Effector memory CD4-positive, alpha-beta T cell (primary cell): ENCODE measurements at regions not wholly inside any gene's neighbourhood (a gene's known extent, or its start where the extent isn't known, plus 50 kb on each side); places are given as distances from the start of the nearest gene placed in this dataset.

ENCODE experiments used
- DNase-seq, 3 donors: peaks; one replicate each; pipeline ENCODE4 v3.0.0-alpha.2; 2020
- H3K27ac ChIP-seq: 2 replicates; pipeline ENCODE4 v1.7.0; 2013; ENCODE audit warnings: mild to moderate bottlenecking, low read length, moderate library complexity; ENCODE audit not compliant: insufficient read depth, poor library complexity, severe bottlenecking
- H3K27me3 ChIP-seq: replicated peaks from 2 replicates; pipeline ENCODE4 v1.7.0; 2013; ENCODE audit warnings: mild to moderate bottlenecking, low read length; ENCODE audit not compliant: insufficient read depth, control insufficient read depth, poor library complexity, severe bottlenecking
- H3K36me3 ChIP-seq: 2 replicates; pipeline ENCODE4 v1.7.0; 2013; ENCODE audit warnings: mild to moderate bottlenecking, low read length, moderate library complexity; ENCODE audit not compliant: control insufficient read depth, insufficient read depth
- H3K4me1 ChIP-seq: 2 replicates; pipeline ENCODE4 v1.7.0; 2013; ENCODE audit warnings: low read length, mild to moderate bottlenecking; ENCODE audit not compliant: control insufficient read depth, insufficient read depth, poor library complexity, severe bottlenecking
- H3K4me3 ChIP-seq: 2 replicates; pipeline ENCODE4 v1.7.0; 2013; ENCODE audit warnings: low read length, low read depth, mild to moderate bottlenecking; ENCODE audit not compliant: insufficient read depth, poor library complexity, severe bottlenecking
- H3K9me3 ChIP-seq: 2 replicates; pipeline ENCODE4 v1.7.0; 2013; ENCODE audit warnings: mild to moderate bottlenecking, low read length, moderate library complexity; ENCODE audit not compliant: control insufficient read depth

GRCh38 chr5:155088811-155089210 is 75.3 kb downstream of the KIF4B start:
- Histone ChIP-seq H3K27ac (no peak overlapping the region), H3K4me1 (no peaks in the 10 kb centered on the region), H3K27me3 (no peaks in the 10 kb centered on the region), H3K9me3 (no peaks in the 10 kb centered on the region), H3K4me3 (no peak overlapping the region), H3K36me3 (no peaks in the 10 kb centered on the region)
- DNase-seq: no peak

GRCh38 chr5:155089643-155090042 is 76.1 kb downstream of the KIF4B start:
- H3K27me3 ChIP-seq: no peaks in the 10 kb centered on the region
- no peak overlapping the region for H3K27ac ChIP-seq
- H3K4me3 ChIP-seq: no peak overlapping the region
- H3K4me1 ChIP-seq: no peaks in the 10 kb centered on the region
- DNase-seq: no peak
- no peaks in the 10 kb centered on the region for H3K36me3 ChIP-seq
- no peaks in the 10 kb centered on the region for H3K9me3 ChIP-seq

DNA sequence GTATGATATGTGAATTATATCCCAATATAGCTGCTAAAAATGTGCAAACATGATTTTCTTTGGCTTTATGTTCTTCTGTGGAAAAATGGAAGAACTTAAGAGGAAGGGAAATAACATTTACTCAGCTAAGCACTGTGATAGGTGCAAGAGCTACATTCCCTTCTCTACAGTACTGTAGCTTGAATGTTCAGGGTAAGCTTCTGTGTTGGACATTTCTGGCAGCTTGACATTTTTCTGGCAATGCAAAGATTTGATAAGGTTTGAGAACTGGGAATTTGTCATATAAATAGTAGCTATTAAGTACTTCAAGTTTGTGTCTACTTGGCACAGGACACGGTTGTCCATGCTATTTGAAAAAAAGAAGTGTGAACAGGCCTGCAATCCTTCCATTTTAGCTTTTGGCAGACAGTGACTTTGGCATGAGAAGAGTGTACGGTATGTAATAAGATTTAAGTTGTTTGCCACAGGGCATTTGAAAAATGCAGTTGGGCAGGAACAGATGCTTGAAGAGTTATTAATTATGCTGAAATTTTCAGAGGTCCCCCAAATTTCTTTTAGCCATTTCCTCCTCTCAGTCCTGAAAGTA is 77.6 kb downstream of the KIF4B start:
- no peaks in the 10 kb centered on the region for H3K27me3 ChIP-seq
- H3K9me3 ChIP-seq: no peaks in the 10 kb centered on the region
- H3K36me3 ChIP-seq: no peaks in the 10 kb centered on the region
- no peak overlapping the region for H3K27ac ChIP-seq
- no peak for DNase-seq
- H3K4me3 ChIP-seq: no peak overlapping the region
- no peaks in the 10 kb centered on the region for H3K4me1 ChIP-seq

- Histone ChIP-seq H3K27ac (no peak overlapping the region), H3K36me3 (no peaks in the 10 kb centered on the region), H3K27me3 (no peaks in the 10 kb centered on the region), H3K9me3 (no peaks in the 10 kb centered on the region), H3K4me1 (no peaks in the 10 kb centered on the region), H3K4me3 (no peak overlapping the region)
- DNase-seq: no peak
Measured at GRCh38 chr5:155091768-155092717, 78.5 kb downstream of the KIF4B start.

- Histone ChIP-seq H3K9me3 (no peaks in the 10 kb centered on the region), H3K4me3 (no peak overlapping the region), H3K27me3 (no peaks in the 10 kb centered on the region), H3K36me3 (no peaks in the 10 kb centered on the region), H3K4me1 (no peaks in the 10 kb centered on the region), H3K27ac (no peak overlapping the region)
- no peak for DNase-seq
Measured at GRCh38 chr5:155094455-155094854, 80.9 kb downstream of the KIF4B start.

GRCh38 chr5:155097995-155098394 is 84.4 kb downstream of the KIF4B start:
- H3K9me3 ChIP-seq: no peaks in the 10 kb centered on the region
- no peaks in the 10 kb centered on the region for H3K36me3 ChIP-seq
- no peaks in the 10 kb centered on the region for H3K27me3 ChIP-seq
- no peak overlapping the region for H3K27ac ChIP-seq
- H3K4me3 ChIP-seq: no peak overlapping the region
- DNase-seq: no peak
- H3K4me1 ChIP-seq: no peaks in the 10 kb centered on the region

DNA sequence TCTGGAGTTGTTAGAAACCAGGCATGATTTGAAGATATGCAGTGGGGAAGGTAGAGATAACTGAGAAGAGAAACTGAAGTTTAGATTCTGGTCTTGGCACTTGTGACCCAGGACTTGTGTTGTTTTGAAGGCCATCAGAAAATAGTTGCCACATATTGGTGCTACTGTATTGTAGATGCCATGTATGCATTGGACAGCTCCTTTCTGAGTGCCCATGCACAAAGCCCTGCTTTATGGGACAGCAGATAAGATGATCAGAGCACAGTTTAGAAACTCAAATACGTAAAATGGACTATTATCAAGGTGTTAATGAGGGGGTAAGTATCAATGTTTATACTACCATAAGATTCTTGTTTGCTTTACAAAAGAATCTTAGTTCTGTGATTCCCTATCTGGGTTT is 84.9 kb downstream of the KIF4B start:
- no peak for DNase-seq
- Histone ChIP-seq H3K36me3 (no peaks in the 10 kb centered on the region), H3K27me3 (no peaks in the 10 kb centered on the region), H3K27ac (no peak overlapping the region), H3K4me3 (no peak overlapping the region), H3K9me3 (no peaks in the 10 kb centered on the region), H3K4me1 (no peaks in the 10 kb centered on the region)

DNA sequence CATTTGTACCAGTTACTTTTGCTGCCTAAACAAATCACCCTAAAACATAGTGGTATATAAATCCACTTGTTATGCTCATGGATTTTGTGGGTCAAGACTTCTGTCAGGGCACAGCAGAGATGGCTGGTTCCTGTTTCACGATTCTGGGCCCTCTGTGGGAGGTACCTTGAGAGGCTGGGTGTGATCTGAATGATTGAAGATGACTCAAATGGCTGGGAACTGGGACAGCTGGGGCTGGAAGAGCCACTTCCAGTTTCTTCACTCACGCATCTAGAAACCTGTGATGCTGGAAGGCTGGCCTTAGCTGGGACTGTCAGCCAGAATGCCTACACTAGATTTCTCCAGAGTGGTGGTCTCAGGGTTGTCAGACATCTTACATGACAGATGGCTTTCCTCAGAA is 88.1 kb downstream of the KIF4B start:
- Histone ChIP-seq H3K9me3 (no peaks in the 10 kb centered on the region), H3K4me3 (no peak overlapping the region), H3K27ac (no peak overlapping the region), H3K4me1 (no peaks in the 10 kb centered on the region), H3K36me3 (no peaks in the 10 kb centered on the region), H3K27me3 (no peaks in the 10 kb centered on the region)
- DNase-seq: no peak

DNA sequence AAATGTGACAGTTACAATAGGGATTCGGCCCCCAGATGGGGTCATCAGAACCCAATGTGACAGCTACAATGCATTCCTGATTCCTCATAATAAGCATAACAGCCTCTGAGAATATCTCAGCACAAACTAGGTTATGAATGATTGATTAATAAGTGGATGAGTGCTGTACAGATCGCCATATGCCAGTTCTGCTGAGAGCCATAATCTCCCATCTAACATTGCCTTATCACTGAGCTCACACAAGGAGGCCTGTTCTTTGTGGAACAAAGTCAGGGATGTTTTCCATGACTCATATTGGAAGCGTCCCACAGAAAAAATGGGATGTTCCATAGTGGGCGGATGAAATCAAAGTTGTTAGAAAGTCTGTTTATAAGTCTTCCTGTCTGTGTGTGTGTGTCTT is 89.6 kb downstream of the KIF4B start:
- Histone ChIP-seq H3K4me3 (no peak overlapping the region), H3K36me3 (no peaks in the 10 kb centered on the region), H3K9me3 (no peaks in the 10 kb centered on the region), H3K27me3 (no peaks in the 10 kb centered on the region), H3K4me1 (no peaks in the 10 kb centered on the region), H3K27ac (no peak overlapping the region)
- no peak for DNase-seq

DNA sequence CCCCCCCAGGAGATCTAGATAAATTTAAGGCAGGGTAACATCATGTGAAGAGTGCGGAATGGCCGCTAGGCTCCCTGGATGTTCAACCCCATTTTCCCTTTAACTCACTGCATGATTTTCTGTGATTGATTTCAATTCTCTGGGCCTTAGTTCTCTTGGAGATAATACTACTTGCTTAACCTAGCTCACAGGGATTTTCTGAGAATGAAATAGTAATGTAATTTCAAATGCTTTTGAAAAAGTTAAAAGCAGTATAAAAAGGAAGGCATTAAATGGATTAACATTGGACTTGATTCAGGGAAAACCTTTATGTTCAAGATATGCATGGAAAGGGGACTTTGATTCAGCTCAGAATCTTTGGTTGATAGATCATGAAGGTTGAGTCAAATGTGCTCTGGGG is 90.9 kb downstream of the KIF4B start:
- Histone ChIP-seq H3K9me3 (no peaks in the 10 kb centered on the region), H3K4me1 (no peaks in the 10 kb centered on the region), H3K27ac (no peak overlapping the region), H3K36me3 (no peaks in the 10 kb centered on the region), H3K4me3 (no peak overlapping the region), H3K27me3 (no peaks in the 10 kb centered on the region)
- no peak for DNase-seq
